Progenitor cell of endocrine pancreas (in vitro differentiated cells): ENCODE measurements at regions not wholly inside any gene's neighbourhood (a gene's known extent, or its start where the extent isn't known, plus 50 kb on each side); places are given as distances from the start of the nearest gene placed in this dataset.
"Not testable (repeated sequence)": the region's sequence is repeated elsewhere in the genome, so short reads cannot be mapped to it uniquely, and the experiment has no call there.

Experiments
- DNase-seq: peaks from one replicate; pipeline ENCODE4 v3.0.0; 2021; ENCODE audit warnings: low spot score; ENCODE audit not compliant: unreplicated experiment
- H3K27ac Mint-ChIP-seq: 2 replicates; pipeline ENCODE4 v1.8.0; 2021; ENCODE audit warnings: mild to moderate bottlenecking, moderate library complexity, mixed read lengths
- H3K27me3 Mint-ChIP-seq: 2 replicates; pipeline ENCODE4 v1.8.0; 2021; ENCODE audit warnings: mixed read lengths
- H3K36me3 Mint-ChIP-seq: 2 replicates; pipeline ENCODE4 v1.8.0; 2022; ENCODE audit warnings: mixed read lengths; ENCODE audit not compliant: insufficient read depth
- H3K4me1 Mint-ChIP-seq: 2 replicates; pipeline ENCODE4 v1.8.0; 2021; ENCODE audit warnings: low read depth, mixed read lengths
- H3K4me3 Mint-ChIP-seq: 2 replicates; pipeline ENCODE4 v1.8.0; 2021; ENCODE audit warnings: low read depth, mild to moderate bottlenecking, moderate library complexity, mixed read lengths
- H3K9me3 Mint-ChIP-seq: 2 replicates; pipeline ENCODE4 v1.8.0; 2021; ENCODE audit warnings: low read depth, mixed read lengths
- TF ChIP-seq, protein P1 (sequence below): fragments of 200-600 bp; sonication (generic); IDR thresholded peaks from one replicate; pipeline ENCODE4 v1.5.0; 2021; ENCODE audit warnings: antibody characterized with exemption, mild to moderate bottlenecking; ENCODE audit not compliant: unreplicated experiment

DNA sequence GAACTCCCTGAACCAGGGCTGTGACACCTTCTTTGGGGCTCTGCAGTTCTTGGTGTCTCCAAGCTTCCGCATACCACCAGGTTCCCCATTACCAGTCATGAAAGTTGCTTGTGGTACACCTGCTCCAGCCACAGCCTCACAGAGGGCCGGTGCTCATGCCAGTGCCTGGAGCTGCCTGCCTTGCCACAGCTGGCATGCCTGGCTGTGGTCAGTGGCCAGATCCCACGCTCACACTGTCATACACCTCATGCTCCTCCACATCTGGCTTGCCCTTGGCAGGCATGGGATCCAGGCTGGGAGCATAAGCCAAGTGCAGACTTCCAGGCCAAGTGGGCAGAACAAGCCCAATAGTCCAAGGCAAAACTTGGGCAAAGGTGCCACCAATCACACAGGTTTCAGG, 1054.9 kb downstream of the SLITRK5 start:
- TF ChIP-seq, protein P1, sequence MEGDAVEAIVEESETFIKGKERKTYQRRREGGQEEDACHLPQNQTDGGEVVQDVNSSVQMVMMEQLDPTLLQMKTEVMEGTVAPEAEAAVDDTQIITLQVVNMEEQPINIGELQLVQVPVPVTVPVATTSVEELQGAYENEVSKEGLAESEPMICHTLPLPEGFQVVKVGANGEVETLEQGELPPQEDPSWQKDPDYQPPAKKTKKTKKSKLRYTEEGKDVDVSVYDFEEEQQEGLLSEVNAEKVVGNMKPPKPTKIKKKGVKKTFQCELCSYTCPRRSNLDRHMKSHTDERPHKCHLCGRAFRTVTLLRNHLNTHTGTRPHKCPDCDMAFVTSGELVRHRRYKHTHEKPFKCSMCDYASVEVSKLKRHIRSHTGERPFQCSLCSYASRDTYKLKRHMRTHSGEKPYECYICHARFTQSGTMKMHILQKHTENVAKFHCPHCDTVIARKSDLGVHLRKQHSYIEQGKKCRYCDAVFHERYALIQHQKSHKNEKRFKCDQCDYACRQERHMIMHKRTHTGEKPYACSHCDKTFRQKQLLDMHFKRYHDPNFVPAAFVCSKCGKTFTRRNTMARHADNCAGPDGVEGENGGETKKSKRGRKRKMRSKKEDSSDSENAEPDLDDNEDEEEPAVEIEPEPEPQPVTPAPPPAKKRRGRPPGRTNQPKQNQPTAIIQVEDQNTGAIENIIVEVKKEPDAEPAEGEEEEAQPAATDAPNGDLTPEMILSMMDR, result no peak
- H3K27me3 Mint-ChIP-seq, result no peaks in the 10 kb centered on the region
- H3K4me1 Mint-ChIP-seq, result no peaks in the 10 kb centered on the region
- H3K36me3 Mint-ChIP-seq, result no peaks in the 10 kb centered on the region
- peaks cover 8% of the 10 kb centered on the region for H3K9me3 Mint-ChIP-seq
- H3K27ac Mint-ChIP-seq, result no peak overlapping the region
- DNase-seq, result no peak
- no peak overlapping the region for H3K4me3 Mint-ChIP-seq

DNA sequence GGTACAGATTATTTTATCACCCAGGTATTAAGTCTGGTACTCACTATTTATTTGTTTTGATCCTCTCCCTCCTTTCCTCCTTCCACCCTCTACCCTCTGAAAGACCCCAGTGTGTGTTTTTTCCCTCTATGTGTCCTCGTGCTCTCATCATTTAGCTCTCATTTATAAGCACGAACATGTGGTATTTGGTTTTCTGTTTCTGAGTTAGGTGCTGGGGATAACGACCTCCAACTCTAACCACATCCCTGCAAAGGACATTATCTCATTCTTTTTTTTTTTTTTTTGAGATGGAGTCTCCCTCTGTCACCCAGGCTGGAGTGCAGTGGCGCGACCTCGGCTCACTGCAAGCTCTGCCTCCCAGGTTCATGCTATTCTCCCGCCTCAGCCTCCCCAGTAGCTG, 1056.1 kb downstream of the SLITRK5 start:
- H3K4me1 Mint-ChIP-seq, H3K36me3 Mint-ChIP-seq, H3K9me3 Mint-ChIP-seq, DNase-seq, H3K4me3 Mint-ChIP-seq, H3K27me3 Mint-ChIP-seq, H3K27ac Mint-ChIP-seq: not testable (repeated sequence)

DNA sequence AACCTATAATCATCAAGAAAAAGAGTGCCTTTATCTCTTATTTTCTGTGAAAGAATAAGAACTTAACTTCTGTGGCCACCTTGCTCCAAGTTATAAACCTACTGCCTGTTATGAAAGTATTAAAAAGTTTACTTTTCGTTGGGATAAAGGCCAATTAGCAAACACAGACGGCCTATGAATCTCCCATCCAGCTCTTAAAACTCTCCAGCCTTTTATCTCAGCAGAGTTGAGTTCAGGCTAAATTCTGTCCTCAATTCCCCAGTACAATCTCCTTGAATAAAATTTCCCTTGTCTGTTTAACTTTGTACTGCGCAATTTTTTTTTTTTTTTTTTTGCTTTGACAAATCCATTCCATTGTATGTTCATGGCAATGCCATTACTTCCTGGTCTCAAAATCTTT, 1058.4 kb downstream of the SLITRK5 start:
- Mint-ChIP-seq H3K27ac (no peak overlapping the region), H3K27me3 (no peaks in the 10 kb centered on the region), H3K4me3 (no peak overlapping the region), H3K4me1 (no peaks in the 10 kb centered on the region), H3K36me3 (no peaks in the 10 kb centered on the region), H3K9me3 (peaks cover 3% of the 10 kb centered on the region)
- DNase-seq, result no peak
- TF ChIP-seq, protein P1, result no peak

DNA sequence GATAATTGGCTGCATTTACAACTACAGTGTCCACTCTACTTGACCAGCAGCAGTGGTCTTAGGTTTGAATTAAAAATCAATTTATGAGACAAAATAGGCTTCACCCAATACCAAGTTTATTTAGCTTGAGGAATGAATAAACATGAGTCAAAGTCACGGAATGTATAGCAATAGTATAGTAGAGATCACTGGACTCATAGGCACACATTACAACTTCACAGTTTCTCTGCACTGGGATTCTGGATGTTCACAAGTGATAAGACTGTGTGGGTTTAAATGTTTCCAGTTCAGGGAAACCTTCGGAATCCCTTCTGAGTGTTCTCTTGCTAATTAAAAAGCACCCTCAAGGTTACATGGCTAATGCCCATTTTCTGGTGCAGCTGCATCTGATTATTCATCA, 1064.9 kb downstream of the SLITRK5 start:
- Mint-ChIP-seq H3K36me3 (no peaks in the 10 kb centered on the region), H3K4me3 (no peak overlapping the region), H3K4me1 (no peaks in the 10 kb centered on the region), H3K27ac (no peak overlapping the region), H3K27me3 (no peaks in the 10 kb centered on the region), H3K9me3 (no peaks in the 10 kb centered on the region)
- no peak for DNase-seq
- TF ChIP-seq, protein P1, result no peak

DNA sequence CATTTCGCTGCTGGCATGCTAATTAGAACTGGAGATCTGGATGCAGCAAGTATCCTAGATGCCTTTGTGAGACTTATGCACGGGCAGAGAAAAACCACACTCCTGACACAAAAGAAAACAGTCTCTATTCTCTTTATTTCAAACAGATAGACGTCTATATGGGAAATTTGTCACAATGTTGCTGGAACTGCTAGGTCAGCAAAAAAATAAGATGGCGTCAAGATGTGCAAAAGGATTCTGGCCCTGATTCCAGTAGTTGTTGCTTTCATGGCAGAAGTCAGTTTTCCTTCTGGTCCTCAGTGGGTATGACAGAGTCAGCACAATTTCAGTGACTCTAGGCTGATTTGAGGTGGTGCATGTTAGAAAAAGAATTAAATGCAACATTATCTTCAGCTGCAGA, 1068.0 kb downstream of the SLITRK5 start:
- no peaks in the 10 kb centered on the region for H3K27me3 Mint-ChIP-seq
- H3K9me3 Mint-ChIP-seq, result no peaks in the 10 kb centered on the region
- H3K4me3 Mint-ChIP-seq, result no peak overlapping the region
- DNase-seq, result no peak
- H3K36me3 Mint-ChIP-seq, result no peaks in the 10 kb centered on the region
- no peak overlapping the region for H3K27ac Mint-ChIP-seq
- TF ChIP-seq, protein P1, result no peak
- H3K4me1 Mint-ChIP-seq, result no peaks in the 10 kb centered on the region

DNA sequence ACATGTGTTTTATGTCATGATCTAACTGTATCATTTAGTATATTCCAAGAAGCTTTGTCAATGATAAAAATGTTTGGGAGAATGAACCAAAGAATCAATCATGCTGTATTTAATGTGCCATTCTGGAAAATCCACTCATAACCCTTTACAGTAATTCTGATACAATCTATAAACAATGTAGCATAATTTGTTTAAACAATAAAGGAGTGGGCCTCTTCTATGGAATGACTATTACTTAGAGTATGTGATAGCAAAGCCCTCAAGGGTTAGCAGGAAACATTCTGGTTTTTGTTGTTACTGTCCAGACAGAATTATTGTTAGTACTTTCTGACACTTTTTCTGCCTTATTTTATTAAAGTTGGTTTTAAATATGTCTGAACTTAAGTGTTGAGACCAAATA, 1073.1 kb downstream of the SLITRK5 start:
- H3K9me3 Mint-ChIP-seq, result no peaks in the 10 kb centered on the region
- no peak for DNase-seq

More for the DNA sequence above, 1073.1 kb downstream of the SLITRK5 start:
- TF ChIP-seq, protein P1, result no peak
- Mint-ChIP-seq H3K27me3 (no peaks in the 10 kb centered on the region), H3K4me3 (no peak overlapping the region), H3K27ac (no peak overlapping the region), H3K36me3 (no peaks in the 10 kb centered on the region), H3K4me1 (no peaks in the 10 kb centered on the region)
